ENCODE measurements at regions not wholly inside any gene's neighbourhood (a gene's known extent, or its start where the extent isn't known, plus 50 kb on each side); places are given as distances from the start of the nearest gene placed in this dataset.

DNA sequence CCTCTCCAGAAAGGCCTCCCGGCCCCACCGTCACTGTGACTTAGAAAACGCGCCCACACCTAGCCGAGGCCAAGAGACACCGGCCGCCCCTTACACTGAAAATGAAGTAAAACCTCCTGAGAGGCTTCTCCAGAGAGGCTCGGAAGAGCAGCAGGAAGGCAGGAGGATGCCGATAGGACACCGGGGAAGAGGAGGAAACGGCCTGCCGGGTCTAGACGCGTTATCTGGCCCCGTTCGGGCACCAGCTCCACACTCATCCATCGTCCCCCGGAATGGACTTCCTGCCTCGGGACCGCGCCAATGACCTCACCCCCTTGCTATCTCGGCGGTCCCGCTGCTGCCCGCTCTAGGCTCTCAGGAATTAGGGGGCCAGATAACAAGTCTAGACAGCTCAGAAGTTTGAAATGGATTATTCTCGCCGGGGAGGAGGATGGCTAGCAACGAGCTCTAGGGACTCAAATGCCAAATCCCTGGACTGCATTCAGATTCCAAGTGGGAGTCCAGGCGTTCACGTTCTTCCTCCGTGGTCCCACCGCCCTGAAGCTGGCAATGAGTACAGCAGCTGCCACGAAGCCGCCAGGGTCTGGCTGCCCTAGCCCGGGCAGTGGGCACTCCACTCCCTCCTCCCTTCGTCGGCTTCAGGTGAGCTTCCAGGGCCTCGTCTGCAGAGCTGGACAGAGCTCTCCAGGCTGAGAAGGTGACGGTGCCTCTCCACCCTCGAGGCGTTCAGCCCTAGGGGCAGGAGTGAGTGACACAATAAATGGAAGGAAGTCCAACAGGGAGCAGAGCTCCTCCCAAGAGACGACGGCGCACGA is 350.9 kb downstream of the FOXL1 start:
- no peaks in the 10 kb centered on the region for H3K9me3 Mint-ChIP-seq
- no peaks in the 10 kb centered on the region for H3K36me3 Mint-ChIP-seq
- no peak overlapping the region for H3K4me3 Mint-ChIP-seq
- H3K4me1 Mint-ChIP-seq: no peaks in the 10 kb centered on the region
- CTCF ChIA-PET: no interaction called here
- peaks cover 27% of the 10 kb centered on the region for H3K27me3 Mint-ChIP-seq
- DNase-seq: no peak
- H3K27ac Mint-ChIP-seq: no peak overlapping the region

DNA sequence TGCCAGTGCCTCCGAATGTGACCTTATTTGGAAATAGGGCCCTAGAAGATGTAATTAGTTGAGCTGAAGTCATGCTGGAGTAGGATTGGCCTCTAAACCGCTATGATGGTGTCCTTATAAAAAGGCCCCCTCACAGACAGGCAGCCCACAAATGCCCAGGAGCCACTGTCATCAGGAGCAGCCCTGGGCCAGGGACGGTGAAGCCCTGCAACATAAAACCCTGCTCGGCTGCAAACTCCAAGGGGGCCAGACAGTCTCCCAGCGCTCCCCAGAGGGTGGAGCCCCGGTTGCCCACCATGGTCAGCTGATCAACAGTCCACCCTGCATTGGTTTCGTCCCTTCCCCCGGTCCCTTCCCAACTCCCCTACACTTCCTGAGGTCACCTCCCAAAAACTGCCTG is 351.7 kb downstream of the FOXL1 start:
- DNase-seq: no peak
- no peaks in the 10 kb centered on the region for H3K9me3 Mint-ChIP-seq
- H3K4me1 Mint-ChIP-seq: no peaks in the 10 kb centered on the region
- H3K27ac Mint-ChIP-seq: no peak overlapping the region
- no peaks in the 10 kb centered on the region for H3K36me3 Mint-ChIP-seq
- peaks cover 27% of the 10 kb centered on the region for H3K27me3 Mint-ChIP-seq
- CTCF ChIA-PET: no interaction called here
- H3K4me3 Mint-ChIP-seq: no peak overlapping the region

DNA sequence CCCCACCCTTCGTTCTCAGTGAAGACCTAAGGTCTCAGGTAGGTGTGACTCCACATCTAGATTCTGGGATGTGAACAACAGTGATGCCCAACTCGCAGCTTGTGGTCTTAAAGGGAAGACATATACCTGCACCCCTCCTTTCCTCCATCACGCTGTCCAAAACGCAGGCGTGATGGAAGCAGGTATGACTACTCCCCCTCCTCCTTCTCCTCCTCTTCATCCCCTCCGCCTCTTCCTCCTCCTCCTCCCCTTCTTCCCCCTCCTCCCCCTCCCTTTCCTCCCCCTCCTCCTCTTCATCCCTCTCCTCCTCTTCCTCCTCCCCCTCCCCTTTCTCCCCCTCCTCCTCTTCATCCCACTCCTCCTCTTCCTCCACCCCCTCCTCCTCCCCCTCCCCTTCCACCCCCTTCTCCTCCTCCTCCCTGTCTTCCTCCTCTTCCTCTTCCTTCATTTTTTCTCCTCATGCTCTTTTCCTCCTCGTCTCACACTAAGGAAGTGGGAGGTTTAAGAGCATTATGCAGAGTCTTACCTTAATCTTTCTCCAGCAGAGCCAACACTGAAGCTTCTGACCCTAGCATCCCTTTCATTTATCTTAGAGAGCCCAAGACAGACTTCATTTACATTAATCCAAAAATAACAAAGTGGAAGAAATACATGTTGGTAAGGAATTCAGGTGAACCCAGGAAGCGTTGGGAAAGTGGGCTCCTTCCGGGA is 352.5 kb downstream of the FOXL1 start:
- no peaks in the 10 kb centered on the region for H3K4me1 Mint-ChIP-seq
- DNase-seq: no peak
- no peak overlapping the region for H3K27ac Mint-ChIP-seq
- CTCF ChIA-PET: no interaction called here
- H3K9me3 Mint-ChIP-seq: no peaks in the 10 kb centered on the region
- H3K36me3 Mint-ChIP-seq: no peaks in the 10 kb centered on the region
- H3K4me3 Mint-ChIP-seq: no peak overlapping the region
- H3K27me3 Mint-ChIP-seq: peaks cover 26% of the 10 kb centered on the region

DNA sequence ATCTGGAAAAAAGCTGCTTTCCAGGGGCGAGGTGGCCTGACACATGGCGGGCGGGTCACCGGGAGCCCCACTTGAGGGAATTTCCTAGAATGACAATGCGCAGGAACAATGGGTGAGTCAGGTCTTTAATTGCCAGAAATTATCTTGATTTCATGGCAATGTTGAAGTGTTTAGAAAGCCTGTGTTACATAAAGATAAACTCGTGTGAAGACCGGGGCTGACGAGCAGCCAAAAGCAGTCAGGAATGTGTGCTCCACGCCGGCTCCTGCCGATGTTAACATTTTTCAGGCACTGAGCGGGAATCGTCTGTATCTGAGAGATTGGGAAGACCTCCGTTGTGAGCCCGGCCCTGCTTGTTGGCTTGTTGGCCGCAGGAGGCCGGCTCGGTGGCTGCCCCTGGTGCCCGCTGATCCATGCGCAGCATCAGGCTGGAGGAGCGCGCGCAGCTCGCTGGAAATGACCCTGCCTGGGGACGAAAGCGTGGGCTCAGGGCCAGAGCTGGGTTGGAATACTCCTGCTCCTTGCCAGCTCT is 353.1 kb downstream of the FOXL1 start:
- CTCF ChIA-PET: no interaction called here
- no peaks in the 10 kb centered on the region for H3K36me3 Mint-ChIP-seq
- H3K4me3 Mint-ChIP-seq: no peak overlapping the region
- H3K27me3 Mint-ChIP-seq: peaks cover 26% of the 10 kb centered on the region
- H3K4me1 Mint-ChIP-seq: no peaks in the 10 kb centered on the region
- H3K27ac Mint-ChIP-seq: no peak overlapping the region
- no peak for DNase-seq
- no peaks in the 10 kb centered on the region for H3K9me3 Mint-ChIP-seq

DNA sequence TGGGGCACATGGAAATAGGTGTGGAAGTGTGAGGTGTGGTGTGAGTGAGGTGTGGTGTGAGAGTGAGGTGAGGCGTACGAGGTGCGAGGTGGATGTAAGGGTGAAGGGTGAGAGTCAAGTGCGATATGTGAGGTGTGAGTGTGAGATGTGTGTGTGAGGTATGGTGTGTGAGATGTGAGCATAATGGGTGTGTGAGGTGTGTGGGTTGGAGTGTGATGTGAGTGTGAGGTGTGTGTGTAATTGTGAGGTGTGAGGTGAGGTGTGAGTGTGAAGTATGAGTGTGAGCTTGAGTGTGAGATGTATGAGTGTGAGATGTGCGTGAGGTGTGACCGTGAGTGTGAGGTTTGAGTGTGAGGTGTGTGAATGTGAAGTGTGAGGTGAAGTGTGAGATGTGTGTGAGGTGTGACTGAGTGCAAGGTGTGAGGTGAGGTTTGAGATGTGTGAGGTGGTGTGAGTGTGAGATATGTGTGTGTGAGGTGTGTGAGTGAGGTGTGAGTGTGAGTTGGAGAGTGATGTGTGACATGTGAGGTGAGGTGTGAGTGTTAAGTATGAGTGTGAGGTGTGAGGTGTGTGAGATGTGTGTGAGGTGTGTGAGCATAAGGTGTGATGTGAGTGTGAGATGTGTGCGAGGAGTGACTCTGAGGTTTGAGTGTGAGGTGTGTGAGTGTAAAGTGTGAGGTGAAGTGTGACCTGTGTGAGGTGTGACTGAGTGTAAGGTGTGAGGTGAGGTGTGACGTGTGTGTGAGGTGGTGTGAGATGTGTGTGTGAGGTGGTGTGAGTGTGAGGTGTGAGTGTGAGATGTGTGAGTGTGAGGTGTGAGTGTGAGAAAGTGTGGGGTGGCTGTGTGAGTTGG is 354.0 kb downstream of the FOXL1 start:
- H3K4me3 Mint-ChIP-seq: no peak overlapping the region
- H3K27ac Mint-ChIP-seq: no peak overlapping the region
- H3K9me3 Mint-ChIP-seq: no peaks in the 10 kb centered on the region
- H3K4me1 Mint-ChIP-seq: no peaks in the 10 kb centered on the region
- CTCF ChIA-PET: no interaction called here
- no peaks in the 10 kb centered on the region for H3K36me3 Mint-ChIP-seq
- H3K27me3 Mint-ChIP-seq: peaks cover 22% of the 10 kb centered on the region
- DNase-seq: no peak

DNA sequence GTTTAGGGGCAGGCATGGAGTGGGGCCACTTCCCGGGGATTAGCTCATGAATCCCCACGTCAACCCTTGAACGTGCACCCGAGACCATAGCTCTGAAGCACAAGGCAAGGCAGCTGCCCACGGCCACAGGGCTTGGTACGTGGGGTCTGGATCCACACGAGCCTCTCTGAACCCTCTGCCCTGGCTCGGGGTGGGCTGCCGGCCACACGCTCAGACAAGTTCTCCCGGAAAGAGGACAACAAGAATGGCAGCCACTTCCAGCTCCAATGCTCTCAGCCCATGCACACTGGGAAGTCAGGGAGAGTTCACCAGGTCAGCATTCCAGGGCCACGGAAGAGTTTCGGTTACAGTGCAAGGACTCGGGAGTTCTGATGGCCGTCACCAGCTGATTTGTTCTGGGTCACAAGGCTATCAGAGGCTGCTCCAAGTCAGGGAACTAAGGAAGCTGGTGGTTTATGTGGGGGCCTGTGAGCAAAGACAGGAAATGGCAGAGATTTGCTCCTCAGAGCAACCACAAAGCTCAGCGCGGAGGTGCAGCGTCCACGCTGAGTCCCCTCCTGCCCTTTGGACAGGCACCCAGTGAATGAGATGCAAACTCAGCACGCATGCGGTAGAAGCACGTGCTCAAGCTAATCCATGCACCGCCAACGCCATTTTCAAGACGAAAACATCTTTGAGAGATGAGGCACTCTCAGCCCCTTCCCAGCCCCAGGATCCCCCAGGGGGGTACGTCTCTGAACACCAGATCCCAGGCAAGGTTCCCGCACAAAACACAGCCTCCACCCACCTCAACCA is 356.4 kb downstream of the FOXL1 start:
- Mint-ChIP-seq H3K9me3 (no peaks in the 10 kb centered on the region), H3K27me3 (peaks cover 22% of the 10 kb centered on the region), H3K27ac (no peak overlapping the region), H3K4me1 (no peaks in the 10 kb centered on the region), H3K36me3 (no peaks in the 10 kb centered on the region), H3K4me3 (no peak overlapping the region)
- CTCF ChIA-PET: no interaction called here
- no peak for DNase-seq

DNA sequence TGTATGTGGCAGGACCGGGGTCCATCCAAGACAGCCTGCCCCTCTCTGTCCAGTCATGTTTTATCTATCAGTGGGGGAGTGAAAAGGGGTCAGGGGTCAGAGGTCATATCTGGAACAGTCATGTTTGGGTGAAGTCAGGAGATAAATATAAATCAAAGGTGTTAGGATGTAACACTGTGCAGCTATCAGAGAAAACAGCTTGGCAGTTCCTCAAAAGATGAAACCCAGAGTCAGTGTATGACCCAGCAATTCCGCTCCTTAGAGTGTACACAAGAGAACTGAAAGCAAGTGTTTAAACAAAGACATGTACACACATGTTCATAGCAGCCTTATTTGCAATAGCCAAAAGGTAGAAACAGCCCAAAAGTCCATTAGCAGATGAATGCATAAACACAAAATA is 361.3 kb downstream of the FOXL1 start:
- DNase-seq: no peak
- Mint-ChIP-seq H3K36me3 (no peaks in the 10 kb centered on the region), H3K27me3 (peaks cover 19% of the 10 kb centered on the region), H3K4me1 (no peaks in the 10 kb centered on the region), H3K4me3 (no peak overlapping the region), H3K27ac (no peak overlapping the region), H3K9me3 (no peaks in the 10 kb centered on the region)
- CTCF ChIA-PET: no interaction called here

DNA sequence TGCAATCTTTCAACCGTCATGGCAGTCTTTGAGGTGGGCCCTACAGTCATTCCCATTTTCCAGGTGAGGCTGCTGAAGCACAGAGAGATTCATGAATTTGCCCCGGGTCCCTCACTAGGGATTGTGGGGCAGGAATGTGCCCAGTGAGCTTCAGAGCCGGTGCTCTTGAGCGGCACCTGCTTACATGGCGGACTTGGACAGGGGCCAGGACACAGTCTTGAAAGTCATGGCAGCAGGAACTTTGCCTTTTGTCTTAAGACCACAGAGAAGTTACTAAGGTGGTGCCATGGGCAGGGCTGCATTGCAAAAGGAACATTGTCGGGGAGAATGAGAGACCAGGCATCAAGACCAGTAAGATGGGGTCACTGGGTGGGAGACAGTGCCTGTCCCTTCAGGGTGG is 363.4 kb downstream of the FOXL1 start:
- no peak overlapping the region for H3K4me3 Mint-ChIP-seq
- no peak overlapping the region for H3K27ac Mint-ChIP-seq
- H3K36me3 Mint-ChIP-seq: no peaks in the 10 kb centered on the region
- no peaks in the 10 kb centered on the region for H3K4me1 Mint-ChIP-seq
- H3K9me3 Mint-ChIP-seq: no peaks in the 10 kb centered on the region
- DNase-seq: no peak
- no peaks in the 10 kb centered on the region for H3K27me3 Mint-ChIP-seq
- CTCF ChIA-PET: no interaction called here

DNA sequence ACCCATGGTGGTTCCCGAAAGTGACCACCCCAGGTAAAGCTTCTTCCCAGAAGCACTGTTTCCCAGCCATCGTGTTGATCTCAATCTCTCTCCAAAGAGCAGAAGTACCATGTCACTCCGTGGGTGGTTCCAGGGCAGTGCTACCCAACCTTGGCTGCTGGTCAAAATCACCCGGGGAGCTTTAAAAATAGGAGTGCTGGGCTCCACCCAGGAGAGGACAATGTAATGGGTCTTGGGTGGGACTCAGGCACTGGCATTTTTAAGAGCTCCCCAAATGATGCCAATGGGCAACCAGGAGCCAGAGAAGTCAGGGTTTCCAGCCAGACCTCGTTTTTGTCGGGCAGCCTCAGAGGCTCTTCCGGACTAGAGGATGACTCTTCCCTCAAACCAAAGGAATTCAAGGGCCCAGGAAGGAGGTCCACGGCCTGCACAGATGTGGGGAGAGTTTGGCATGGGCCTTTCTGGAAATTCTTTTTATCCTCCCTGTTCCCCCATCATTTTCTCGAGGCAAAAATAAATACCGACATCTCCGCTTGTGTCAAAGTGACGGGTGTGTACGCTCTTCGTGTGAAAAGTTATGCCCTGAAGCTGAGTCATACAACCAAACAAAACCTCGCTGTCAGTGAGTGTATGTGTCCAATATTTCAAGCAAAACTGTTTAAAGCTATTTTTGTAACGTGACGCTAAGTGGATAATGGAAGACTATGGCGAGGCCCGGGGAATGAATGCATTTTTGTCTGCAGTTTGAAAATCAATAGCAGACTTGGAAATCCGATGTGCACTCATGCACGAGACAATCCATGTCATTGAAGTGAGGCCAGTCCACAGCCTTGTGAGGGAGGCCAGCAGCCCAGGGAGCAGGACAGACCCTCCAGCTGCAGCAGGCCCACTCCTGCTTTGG is 364.1 kb downstream of the FOXL1 start:
- no peak for DNase-seq
- Mint-ChIP-seq H3K9me3 (no peaks in the 10 kb centered on the region), H3K4me3 (no peak overlapping the region), H3K36me3 (no peaks in the 10 kb centered on the region), H3K27me3 (no peaks in the 10 kb centered on the region), H3K27ac (no peak overlapping the region), H3K4me1 (no peaks in the 10 kb centered on the region)
- CTCF ChIA-PET: no interaction called here

DNA sequence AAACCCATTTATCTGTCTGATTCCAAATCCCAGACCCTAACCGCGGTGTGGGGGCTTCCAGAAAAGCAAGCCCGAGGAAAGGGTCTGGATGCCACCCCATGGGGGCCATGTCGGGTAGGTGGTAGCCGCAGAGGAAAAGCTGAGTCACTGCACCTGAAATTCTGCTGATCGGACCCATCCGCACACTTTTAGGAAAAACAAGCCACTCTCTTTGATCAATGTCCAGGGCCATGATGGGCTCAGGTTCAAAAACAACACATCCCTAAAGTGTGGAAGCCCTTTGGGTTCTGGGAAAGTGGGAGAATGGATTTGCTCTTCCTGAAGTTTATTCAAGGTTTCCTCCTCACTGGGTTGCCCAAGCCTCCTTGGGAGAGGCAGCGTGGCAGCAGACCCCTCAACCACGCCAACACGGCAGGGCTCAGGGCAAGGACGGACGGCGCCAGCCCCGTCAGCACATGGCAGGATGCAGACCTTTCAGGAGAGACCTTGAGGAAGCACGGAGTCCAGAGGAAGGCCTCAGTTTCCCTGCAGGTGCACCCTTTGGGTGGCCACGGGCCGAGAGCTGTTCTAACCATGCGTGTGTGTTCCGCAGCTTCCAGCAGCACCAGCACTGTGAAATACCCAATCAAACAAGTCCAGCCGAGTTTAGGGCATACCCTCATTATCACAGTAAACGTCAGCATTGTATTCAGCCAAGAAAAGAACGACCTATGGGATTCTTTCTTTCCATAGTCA is 367.0 kb downstream of the FOXL1 start:
- no peak overlapping the region for H3K4me3 Mint-ChIP-seq
- H3K9me3 Mint-ChIP-seq: no peaks in the 10 kb centered on the region
- no peak overlapping the region for H3K27ac Mint-ChIP-seq
- CTCF ChIA-PET: no interaction called here
- H3K36me3 Mint-ChIP-seq: no peaks in the 10 kb centered on the region
- no peaks in the 10 kb centered on the region for H3K27me3 Mint-ChIP-seq
- no peaks in the 10 kb centered on the region for H3K4me1 Mint-ChIP-seq
- DNase-seq: no peak

DNA sequence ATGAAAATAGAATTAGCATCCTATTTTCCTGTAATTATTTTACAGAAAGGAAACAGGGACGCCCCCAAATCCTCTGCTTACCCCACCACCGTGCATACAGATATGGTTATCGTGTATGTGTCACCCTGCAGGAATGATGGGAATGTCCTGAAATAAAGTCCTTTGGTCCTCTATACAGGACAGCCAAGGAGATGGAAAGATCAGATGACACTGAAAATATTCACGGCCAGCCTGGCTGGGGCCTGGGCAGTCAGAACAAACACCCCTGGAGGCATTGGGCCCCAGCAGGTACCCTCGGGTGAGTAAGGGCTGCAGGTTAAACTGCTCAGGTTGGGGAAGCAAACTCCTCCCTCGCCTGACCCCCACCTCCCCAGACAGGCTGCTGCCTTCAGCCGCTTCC is 368.0 kb downstream of the FOXL1 start:
- no peaks in the 10 kb centered on the region for H3K4me1 Mint-ChIP-seq
- H3K27ac Mint-ChIP-seq: no peak overlapping the region
- CTCF ChIA-PET: no interaction called here
- no peaks in the 10 kb centered on the region for H3K9me3 Mint-ChIP-seq
- DNase-seq: no peak
- H3K27me3 Mint-ChIP-seq: no peaks in the 10 kb centered on the region
- no peak overlapping the region for H3K4me3 Mint-ChIP-seq
- H3K36me3 Mint-ChIP-seq: no peaks in the 10 kb centered on the region

DNA sequence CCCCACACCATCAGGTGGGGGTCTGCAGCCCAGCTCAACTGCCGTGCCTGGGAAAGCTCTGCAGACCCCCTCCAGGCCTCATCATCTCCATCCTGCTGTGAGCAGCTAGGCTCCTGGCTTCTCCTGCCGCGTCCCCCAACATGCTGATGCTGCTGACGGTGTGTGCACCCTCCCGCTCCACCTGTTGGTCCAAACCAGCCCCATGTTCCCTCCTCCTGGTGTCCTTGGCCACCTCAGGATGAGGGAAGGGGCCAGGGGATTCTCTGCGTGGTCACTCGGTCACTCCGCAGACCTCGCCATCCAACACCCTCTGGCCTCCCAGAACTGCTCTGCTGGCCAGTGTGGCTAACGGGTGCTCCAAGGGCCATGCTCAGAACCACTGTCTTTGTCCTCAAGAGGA is 368.6 kb downstream of the FOXL1 start:
- H3K27me3 Mint-ChIP-seq: no peaks in the 10 kb centered on the region
- H3K4me3 Mint-ChIP-seq: no peak overlapping the region
- CTCF ChIA-PET: no interaction called here
- no peaks in the 10 kb centered on the region for H3K36me3 Mint-ChIP-seq
- DNase-seq: no peak
- no peaks in the 10 kb centered on the region for H3K4me1 Mint-ChIP-seq
- H3K9me3 Mint-ChIP-seq: no peaks in the 10 kb centered on the region
- H3K27ac Mint-ChIP-seq: no peak overlapping the region

DNA sequence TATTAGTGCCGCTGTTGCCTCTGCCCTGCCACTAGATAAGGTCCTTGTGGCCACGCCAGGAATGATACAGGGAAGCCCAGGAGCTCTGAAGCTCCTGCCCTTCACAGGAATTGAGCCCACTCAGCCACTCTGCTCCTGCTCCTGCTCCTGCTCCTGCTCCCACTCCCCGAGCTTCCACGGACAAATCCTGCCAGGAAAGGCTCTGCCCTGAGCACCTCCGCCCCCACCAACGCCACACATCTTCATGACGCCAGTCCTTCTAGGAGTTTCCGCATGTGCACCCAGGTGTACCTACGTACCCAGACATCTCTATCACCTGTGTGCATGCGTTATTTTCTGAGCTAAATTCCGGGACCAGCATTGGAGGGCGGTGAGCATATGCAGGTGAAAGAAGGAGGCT is 369.1 kb downstream of the C16orf95 start:
- DNase-seq: no peak
- Mint-ChIP-seq H3K36me3 (no peaks in the 10 kb centered on the region), H3K9me3 (no peaks in the 10 kb centered on the region), H3K27me3 (no peaks in the 10 kb centered on the region), H3K27ac (no peak overlapping the region), H3K4me3 (no peak overlapping the region), H3K4me1 (no peaks in the 10 kb centered on the region)
- CTCF ChIA-PET: no interaction called here
